Liver (tissue), 3 donors: ENCODE measurements at regions not wholly inside any gene's neighbourhood (a gene's known extent, or its start where the extent isn't known, plus 50 kb on each side); places are given as distances from the start of the nearest gene placed in this dataset.

Experiments used
- CTCF ChIP-seq: fragments of 150-350 bp; IDR thresholded peaks from 2 replicates; pipeline ENCODE4 v1.5.1; 2017; ENCODE audit warnings: improper control_type of control experiment, low read depth, low read length; ENCODE audit not compliant: missing input control
- EGR1 ChIP-seq, 2 donors: IDR thresholded peaks; 2 replicates each; pipeline ENCODE4 v1.6.1; 2016 to 2018; ENCODE audit warnings: antibody characterized with exemption in 2 of 2, low read depth in 2 of 2
- GABPA ChIP-seq, 2 donors: IDR thresholded peaks in 1 of 2; conservative IDR thresholded peaks in 1 of 2; 2 replicates each; pipeline ENCODE4 v1.6.1; 2016; ENCODE audit warnings: antibody characterized with exemption in 2 of 2, mild to moderate bottlenecking in 1 of 2, moderate library complexity in 1 of 2
- HNF4A ChIP-seq, 2 donors: conservative IDR thresholded peaks; 2 replicates each; pipeline ENCODE4 v1.6.1; 2016; ENCODE audit warnings: antibody characterized with exemption in 2 of 2, mild to moderate bottlenecking in 2 of 2
- MAX ChIP-seq: IDR thresholded peaks from 2 replicates; pipeline ENCODE4 v1.6.1; 2016; ENCODE audit warnings: antibody characterized with exemption
- RAD21 ChIP-seq, 2 donors: IDR thresholded peaks; 2 replicates each; pipeline ENCODE4 v1.6.1; 2016; ENCODE audit warnings: antibody characterized with exemption in 2 of 2, mild to moderate bottlenecking in 2 of 2
- REST ChIP-seq: IDR thresholded peaks from 2 replicates; pipeline ENCODE4 v1.6.1; 2016; ENCODE audit warnings: antibody characterized with exemption, mild to moderate bottlenecking
- RXRA ChIP-seq, 2 donors: IDR thresholded peaks; 2 replicates each; pipeline ENCODE4 v1.6.1; 2017 to 2018; ENCODE audit warnings: antibody characterized with exemption in 2 of 2, mild to moderate bottlenecking in 1 of 2
- TAF1 ChIP-seq: conservative IDR thresholded peaks from 2 replicates; pipeline ENCODE4 v1.6.1; 2016; ENCODE audit warnings: antibody characterized with exemption, mild to moderate bottlenecking
- donor health status: healthy.
- donor health status: healthy.

GRCh38 chr6:40932953-40933352 lies 106.1 kb downstream of the UNC5CL start:
- TF ChIP-seq CTCF: no peak
- TF ChIP-seq RXRA (IDR thresholded peaks at IDR 0.05): no peak
- no peak for TF ChIP-seq MAX
- TF ChIP-seq REST: no peak
- no peak for TF ChIP-seq TAF1
- TF ChIP-seq HNF4A (conservative IDR thresholded peaks at IDR 0.05): no peak
- no peak for TF ChIP-seq GABPA (IDR thresholded peaks at IDR 0.05 in 1 of 2, conservative IDR thresholded peaks at IDR 0.05 in 1 of 2)
- no peak for TF ChIP-seq RAD21 (IDR thresholded peaks at IDR 0.05)
- TF ChIP-seq EGR1 (IDR thresholded peaks at IDR 0.05; ENCODE audit: low read depth in 2 of 2): no peak
